ENCODE measurements at regions not wholly inside any gene's neighbourhood (a gene's known extent, or its start where the extent isn't known, plus 50 kb on each side); places are given as distances from the start of the nearest gene placed in this dataset.
"Not testable (repeated sequence)": the region's sequence is repeated elsewhere in the genome, so short reads cannot be mapped to it uniquely, and the experiment has no call there.

DNA sequence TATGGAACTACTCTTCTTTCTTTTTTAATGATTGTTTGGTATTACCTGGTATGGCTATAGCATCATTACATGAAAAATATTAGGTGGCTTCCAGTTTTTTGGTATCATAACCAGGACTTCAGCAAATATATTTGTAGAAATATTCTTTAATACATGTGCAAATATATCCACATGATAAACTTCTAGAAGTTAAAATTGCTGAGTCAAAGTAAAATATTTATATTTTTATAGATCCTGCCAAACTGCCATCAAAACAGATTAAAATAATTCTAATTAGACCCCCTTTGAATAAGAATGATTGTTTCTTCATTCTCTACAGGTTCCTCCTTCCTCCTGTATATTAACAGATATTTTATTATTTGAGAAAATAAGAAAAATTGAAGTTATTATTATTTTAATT lies 708.5 kb upstream of the INTU start (continued):
- TF ChIP-seq, protein P1, sequence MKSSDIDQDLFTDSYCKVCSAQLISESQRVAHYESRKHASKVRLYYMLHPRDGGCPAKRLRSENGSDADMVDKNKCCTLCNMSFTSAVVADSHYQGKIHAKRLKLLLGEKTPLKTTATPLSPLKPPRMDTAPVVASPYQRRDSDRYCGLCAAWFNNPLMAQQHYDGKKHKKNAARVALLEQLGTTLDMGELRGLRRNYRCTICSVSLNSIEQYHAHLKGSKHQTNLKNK (CRISPR knock-in tag; IDR thresholded peaks at IDR 0.05), result no peak
- TF ChIP-seq NFE2L1 (CRISPR knock-in tag; IDR thresholded peaks at IDR 0.05), result no peak
- TF ChIP-seq IRF1 (CRISPR knock-in tag; IDR thresholded peaks at IDR 0.05), result no peak
- no peak for TF ChIP-seq FOXP1 (CRISPR knock-in tag; IDR thresholded peaks at IDR 0.05; ENCODE audit: borderline replicate concordance)
- TF ChIP-seq NR1H2 (CRISPR knock-in tag; IDR thresholded peaks at IDR 0.05), result no peak
- TF ChIP-seq USF2 (CRISPR knock-in tag; IDR thresholded peaks at IDR 0.05), result no peak
- TF ChIP-seq E2F5 (CRISPR knock-in tag; IDR thresholded peaks at IDR 0.05), result no peak
- TF ChIP-seq SMAD3 (CRISPR knock-in tag; IDR thresholded peaks at IDR 0.05; ENCODE audit: borderline replicate concordance), result no peak
- TF ChIP-seq ZBTB21 (CRISPR knock-in tag; IDR thresholded peaks at IDR 0.05; ENCODE audit: borderline replicate concordance), result no peak

DNA sequence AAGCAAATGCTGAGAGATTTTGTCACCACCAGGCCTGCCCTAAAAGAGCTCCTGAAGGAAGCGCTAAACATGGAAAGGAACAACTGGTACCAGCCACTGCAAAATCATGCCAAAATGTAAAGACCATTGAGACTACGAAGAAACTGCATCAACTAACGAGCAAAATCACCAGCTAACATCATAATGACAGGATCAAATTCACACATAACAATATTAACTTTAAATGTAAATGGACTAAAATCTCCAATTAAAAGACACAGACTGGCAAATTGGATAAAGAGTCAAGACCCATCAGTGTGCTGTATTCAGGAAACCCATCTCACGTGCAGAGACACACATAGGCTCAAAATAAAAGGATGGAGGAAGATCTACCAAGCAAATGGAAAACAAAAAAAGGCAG lies 702.7 kb upstream of the INTU start:
- POLR2A ChIA-PET, H3K4me3 Mint-ChIP-seq: not testable (repeated sequence)
- peaks cover 15% of the 10 kb centered on the region for H3K9me3 Mint-ChIP-seq

DNA sequence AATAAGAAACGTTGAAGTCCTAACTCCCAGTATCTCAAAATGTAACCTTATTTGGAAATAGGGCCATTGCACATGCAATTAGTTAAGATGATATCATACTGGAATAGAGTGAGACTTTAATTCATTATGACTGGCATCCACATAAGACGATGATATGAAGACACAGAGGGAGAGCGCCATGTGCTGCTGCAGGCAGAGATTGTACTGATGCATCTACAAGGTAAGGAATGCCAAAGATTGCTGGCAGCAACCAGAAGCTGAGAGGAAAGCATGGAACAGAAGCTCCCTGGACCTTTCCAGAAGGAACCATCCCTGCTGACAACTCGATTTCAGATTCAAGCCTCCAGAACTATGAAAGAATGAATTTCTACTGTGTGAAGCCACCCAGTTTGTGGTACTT lies 697.0 kb upstream of the INTU start:
- ChIA-PET POLR2A (no interaction called here), CTCF (no interaction called here)
- Mint-ChIP-seq H3K27me3 (ENCODE audit: low read depth) (no peaks in the 10 kb centered on the region), H3K36me3 (no peaks in the 10 kb centered on the region), H3K9me3 (no peaks in the 10 kb centered on the region), H3K4me3 (no peak overlapping the region), H3K27ac (no peak overlapping the region), H3K4me1 (no peaks in the 10 kb centered on the region)
- no peak for ATAC-seq
- no peak for DNase-seq (ENCODE audit: low spot score)
- no peak for TF ChIP-seq TCF7 (CRISPR knock-in tag; IDR thresholded peaks at IDR 0.05; ENCODE audit: low read depth)
- no peak for TF ChIP-seq FOXP4 (CRISPR knock-in tag; IDR thresholded peaks at IDR 0.05)
- TF ChIP-seq IRF1 (CRISPR knock-in tag; IDR thresholded peaks at IDR 0.05), result no peak
- TF ChIP-seq, protein P2, sequence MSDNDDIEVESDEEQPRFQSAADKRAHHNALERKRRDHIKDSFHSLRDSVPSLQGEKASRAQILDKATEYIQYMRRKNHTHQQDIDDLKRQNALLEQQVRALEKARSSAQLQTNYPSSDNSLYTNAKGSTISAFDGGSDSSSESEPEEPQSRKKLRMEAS (CRISPR knock-in tag; IDR thresholded peaks at IDR 0.05), result no peak
- TF ChIP-seq, protein P3, sequence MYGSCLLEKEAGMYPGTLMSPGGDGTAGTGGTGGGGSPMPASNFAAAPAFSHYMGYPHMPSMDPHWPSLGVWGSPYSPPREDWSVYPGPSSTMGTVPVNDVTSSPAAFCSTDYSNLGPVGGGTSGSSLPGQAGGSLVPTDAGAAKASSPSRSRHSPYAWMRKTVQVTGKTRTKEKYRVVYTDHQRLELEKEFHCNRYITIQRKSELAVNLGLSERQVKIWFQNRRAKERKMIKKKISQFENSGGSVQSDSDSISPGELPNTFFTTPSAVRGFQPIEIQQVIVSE (CRISPR knock-in tag; IDR thresholded peaks at IDR 0.05; ENCODE audit: borderline replicate concordance), result no peak
- TF ChIP-seq ZNF423 (CRISPR knock-in tag; IDR thresholded peaks at IDR 0.05), result no peak
- TF ChIP-seq SMAD4 (CRISPR knock-in tag; IDR thresholded peaks at IDR 0.05), result no peak
- TF ChIP-seq ZBTB21 (CRISPR knock-in tag; IDR thresholded peaks at IDR 0.05; ENCODE audit: borderline replicate concordance), result no peak
- no peak for TF ChIP-seq SMAD3 (CRISPR knock-in tag; IDR thresholded peaks at IDR 0.05; ENCODE audit: borderline replicate concordance)
- TF ChIP-seq JAZF1 (CRISPR knock-in tag; IDR thresholded peaks at IDR 0.05), result no peak
- TF ChIP-seq, protein P4, sequence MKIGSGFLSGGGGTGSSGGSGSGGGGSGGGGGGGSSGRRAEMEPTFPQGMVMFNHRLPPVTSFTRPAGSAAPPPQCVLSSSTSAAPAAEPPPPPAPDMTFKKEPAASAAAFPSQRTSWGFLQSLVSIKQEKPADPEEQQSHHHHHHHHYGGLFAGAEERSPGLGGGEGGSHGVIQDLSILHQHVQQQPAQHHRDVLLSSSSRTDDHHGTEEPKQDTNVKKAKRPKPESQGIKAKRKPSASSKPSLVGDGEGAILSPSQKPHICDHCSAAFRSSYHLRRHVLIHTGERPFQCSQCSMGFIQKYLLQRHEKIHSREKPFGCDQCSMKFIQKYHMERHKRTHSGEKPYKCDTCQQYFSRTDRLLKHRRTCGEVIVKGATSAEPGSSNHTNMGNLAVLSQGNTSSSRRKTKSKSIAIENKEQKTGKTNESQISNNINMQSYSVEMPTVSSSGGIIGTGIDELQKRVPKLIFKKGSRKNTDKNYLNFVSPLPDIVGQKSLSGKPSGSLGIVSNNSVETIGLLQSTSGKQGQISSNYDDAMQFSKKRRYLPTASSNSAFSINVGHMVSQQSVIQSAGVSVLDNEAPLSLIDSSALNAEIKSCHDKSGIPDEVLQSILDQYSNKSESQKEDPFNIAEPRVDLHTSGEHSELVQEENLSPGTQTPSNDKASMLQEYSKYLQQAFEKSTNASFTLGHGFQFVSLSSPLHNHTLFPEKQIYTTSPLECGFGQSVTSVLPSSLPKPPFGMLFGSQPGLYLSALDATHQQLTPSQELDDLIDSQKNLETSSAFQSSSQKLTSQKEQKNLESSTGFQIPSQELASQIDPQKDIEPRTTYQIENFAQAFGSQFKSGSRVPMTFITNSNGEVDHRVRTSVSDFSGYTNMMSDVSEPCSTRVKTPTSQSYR (CRISPR knock-in tag; IDR thresholded peaks at IDR 0.05), result no peak
- no peak for TF ChIP-seq USF2 (CRISPR knock-in tag; IDR thresholded peaks at IDR 0.05)
- TF ChIP-seq, protein P5, sequence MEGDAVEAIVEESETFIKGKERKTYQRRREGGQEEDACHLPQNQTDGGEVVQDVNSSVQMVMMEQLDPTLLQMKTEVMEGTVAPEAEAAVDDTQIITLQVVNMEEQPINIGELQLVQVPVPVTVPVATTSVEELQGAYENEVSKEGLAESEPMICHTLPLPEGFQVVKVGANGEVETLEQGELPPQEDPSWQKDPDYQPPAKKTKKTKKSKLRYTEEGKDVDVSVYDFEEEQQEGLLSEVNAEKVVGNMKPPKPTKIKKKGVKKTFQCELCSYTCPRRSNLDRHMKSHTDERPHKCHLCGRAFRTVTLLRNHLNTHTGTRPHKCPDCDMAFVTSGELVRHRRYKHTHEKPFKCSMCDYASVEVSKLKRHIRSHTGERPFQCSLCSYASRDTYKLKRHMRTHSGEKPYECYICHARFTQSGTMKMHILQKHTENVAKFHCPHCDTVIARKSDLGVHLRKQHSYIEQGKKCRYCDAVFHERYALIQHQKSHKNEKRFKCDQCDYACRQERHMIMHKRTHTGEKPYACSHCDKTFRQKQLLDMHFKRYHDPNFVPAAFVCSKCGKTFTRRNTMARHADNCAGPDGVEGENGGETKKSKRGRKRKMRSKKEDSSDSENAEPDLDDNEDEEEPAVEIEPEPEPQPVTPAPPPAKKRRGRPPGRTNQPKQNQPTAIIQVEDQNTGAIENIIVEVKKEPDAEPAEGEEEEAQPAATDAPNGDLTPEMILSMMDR (IDR thresholded peaks at IDR 0.05), result no peak
- TF ChIP-seq TEAD4 (CRISPR knock-in tag; IDR thresholded peaks at IDR 0.05), result no peak
- TF ChIP-seq ZNF396 (CRISPR knock-in tag; IDR thresholded peaks at IDR 0.05; ENCODE audit: borderline replicate concordance), result no peak

More for the DNA sequence above, 702.7 kb upstream of the INTU start:
- ATAC-seq; H3K27ac Mint-ChIP-seq; H3K4me1 Mint-ChIP-seq; H3K27me3 Mint-ChIP-seq (ENCODE audit: low read depth); CTCF ChIA-PET; DNase-seq (ENCODE audit: low spot score): not testable (repeated sequence)
- H3K36me3 Mint-ChIP-seq, result peaks cover 12% of the 10 kb centered on the region
